ENCODE measurements at regions not wholly inside any gene's neighbourhood (a gene's known extent, or its start where the extent isn't known, plus 50 kb on each side); places are given as distances from the start of the nearest gene placed in this dataset.

- Histone ChIP-seq H3K4me1 (ENCODE audit: control insufficient read depth in 1 of 2, insufficient read depth in 2 of 2, low read length in 2 of 2) (peaks cover 27 to 34% of the 10 kb centered on the region in 2 donors), H3K9me3 (replicated peaks in 1 of 2; ENCODE audit: control insufficient read depth in 1 of 2, insufficient read depth in 1 of 2, low read length in 2 of 2) (no peaks in the 10 kb centered on the region), H4K20me1 (ENCODE audit: insufficient read depth, low read length) (no peaks in the 10 kb centered on the region), H3K27me3 (ENCODE audit: control insufficient read depth in 2 of 2, insufficient read depth in 2 of 2, low read length in 2 of 2) (no peaks in the 10 kb centered on the region), H3K27ac (ENCODE audit: low read depth in 1 of 2, low read length in 2 of 2) (peak overlapping the region in 1 of 2 donors; percentile 3), H3K4me3 (replicated peaks in 1 of 3; ENCODE audit: low read depth in 2 of 3, low read length in 3 of 3) (peak overlapping the region in 1 of 3 experiments; percentile 2), H3K36me3 (replicated peaks in 1 of 2; ENCODE audit: control insufficient read depth in 1 of 2, insufficient read depth in 2 of 2, low read length in 2 of 2) (no peaks in the 10 kb centered on the region), H3K79me2 (ENCODE audit: insufficient read depth, low read length) (no peaks in the 10 kb centered on the region), H2AFZ (ENCODE audit: insufficient read depth, low read depth, low read length, poor library complexity, severe bottlenecking) (no peak overlapping the region), H3K4me2 (replicated peaks; ENCODE audit: extremely low read depth, low read length, poor library complexity, severe bottlenecking) (peak overlapping the region; percentile 32), H3K9ac (ENCODE audit: insufficient read depth, low read length, poor library complexity, severe bottlenecking) (no peak overlapping the region)
- peak overlapping the region in 6 of 7 donors; percentile 33 to 86 (median 74) for H3K27ac Mint-ChIP-seq
- peak overlapping the region in 1 of 2 donors; percentile 58 for H3K4me3 Mint-ChIP-seq
- WGBS (ENCODE audit: insufficient coverage) = no CpG with 5 or more reads among the region's 3 CpGs
- intact Hi-C loops (cut with micrococcal nuclease) = no loop called here
- TF ChIP-seq, protein P1, sequence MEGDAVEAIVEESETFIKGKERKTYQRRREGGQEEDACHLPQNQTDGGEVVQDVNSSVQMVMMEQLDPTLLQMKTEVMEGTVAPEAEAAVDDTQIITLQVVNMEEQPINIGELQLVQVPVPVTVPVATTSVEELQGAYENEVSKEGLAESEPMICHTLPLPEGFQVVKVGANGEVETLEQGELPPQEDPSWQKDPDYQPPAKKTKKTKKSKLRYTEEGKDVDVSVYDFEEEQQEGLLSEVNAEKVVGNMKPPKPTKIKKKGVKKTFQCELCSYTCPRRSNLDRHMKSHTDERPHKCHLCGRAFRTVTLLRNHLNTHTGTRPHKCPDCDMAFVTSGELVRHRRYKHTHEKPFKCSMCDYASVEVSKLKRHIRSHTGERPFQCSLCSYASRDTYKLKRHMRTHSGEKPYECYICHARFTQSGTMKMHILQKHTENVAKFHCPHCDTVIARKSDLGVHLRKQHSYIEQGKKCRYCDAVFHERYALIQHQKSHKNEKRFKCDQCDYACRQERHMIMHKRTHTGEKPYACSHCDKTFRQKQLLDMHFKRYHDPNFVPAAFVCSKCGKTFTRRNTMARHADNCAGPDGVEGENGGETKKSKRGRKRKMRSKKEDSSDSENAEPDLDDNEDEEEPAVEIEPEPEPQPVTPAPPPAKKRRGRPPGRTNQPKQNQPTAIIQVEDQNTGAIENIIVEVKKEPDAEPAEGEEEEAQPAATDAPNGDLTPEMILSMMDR (IDR thresholded peaks at IDR 0.05) = no peak
- no peaks in the 10 kb centered on the region for H3K36me3 Mint-ChIP-seq
- H3K9me3 Mint-ChIP-seq = peaks cover 0 to 2% (median 0%) of the 10 kb centered on the region in 7 donors
- H3K4me1 Mint-ChIP-seq = peaks cover 40% of the 10 kb centered on the region
- peak in 2 of 3 donors; percentile 57 to 66 for DNase-seq
- peaks cover 0 to 1% (median 1%) of the 10 kb centered on the region in 3 donors for H3K27me3 Mint-ChIP-seq (ENCODE audit: low read depth in 3 of 3)
Measured at GRCh38 chr2:196229013-196229412, 57.6 kb upstream of the STK17B start.

- Histone ChIP-seq H3K79me2 (ENCODE audit: insufficient read depth, low read length) (no peaks in the 10 kb centered on the region), H3K4me2 (replicated peaks; ENCODE audit: extremely low read depth, low read length, poor library complexity, severe bottlenecking) (no peak overlapping the region), H2AFZ (ENCODE audit: insufficient read depth, low read depth, low read length, poor library complexity, severe bottlenecking) (no peak overlapping the region), H3K27me3 (ENCODE audit: control insufficient read depth in 2 of 2, insufficient read depth in 2 of 2, low read length in 2 of 2) (no peaks in the 10 kb centered on the region), H3K9ac (ENCODE audit: insufficient read depth, low read length, poor library complexity, severe bottlenecking) (no peak overlapping the region), H4K20me1 (ENCODE audit: insufficient read depth, low read length) (no peaks in the 10 kb centered on the region), H3K36me3 (replicated peaks in 1 of 2; ENCODE audit: control insufficient read depth in 1 of 2, insufficient read depth in 2 of 2, low read length in 2 of 2) (no peaks in the 10 kb centered on the region), H3K4me3 (replicated peaks in 1 of 3; ENCODE audit: low read depth in 2 of 3, low read length in 3 of 3) (no peak overlapping the region), H3K9me3 (replicated peaks in 1 of 2; ENCODE audit: control insufficient read depth in 1 of 2, insufficient read depth in 1 of 2, low read length in 2 of 2) (no peaks in the 10 kb centered on the region), H3K27ac (ENCODE audit: low read depth in 1 of 2, low read length in 2 of 2) (no peak overlapping the region), H3K4me1 (ENCODE audit: control insufficient read depth in 1 of 2, insufficient read depth in 2 of 2, low read length in 2 of 2) (peaks cover 38 to 47% of the 10 kb centered on the region in 2 donors)
- Mint-ChIP-seq H3K27ac (peak overlapping the region in 5 of 7 donors; percentile 41 to 66 (median 42)), H3K36me3 (no peaks in the 10 kb centered on the region), H3K27me3 (ENCODE audit: low read depth in 3 of 3) (peaks cover 0 to 1% (median 1%) of the 10 kb centered on the region in 3 donors), H3K4me1 (peaks cover 48% of the 10 kb centered on the region), H3K9me3 (peaks cover 0 to 2% (median 0%) of the 10 kb centered on the region in 7 donors), H3K4me3 (no peak overlapping the region)
- DNase-seq = no peak
- intact Hi-C loops (cut with micrococcal nuclease) = no loop called here
- WGBS (ENCODE audit: insufficient coverage) = 96% methylated on average over 7 of the region's 13 CpGs
- TF ChIP-seq, protein P1 (IDR thresholded peaks at IDR 0.05) = no peak
Measured at GRCh38 chr2:196230061-196230854, 58.9 kb upstream of the STK17B start.

All from CD14-positive monocyte (primary cell).